ENCODE measurements at regions not wholly inside any gene's neighbourhood (a gene's known extent, or its start where the extent isn't known, plus 50 kb on each side); places are given as distances from the start of the nearest gene placed in this dataset.
"Not testable (repeated sequence)": the region's sequence is repeated elsewhere in the genome, so short reads cannot be mapped to it uniquely, and the experiment has no call there.

- no peak for DNase-seq (ENCODE audit: low read depth)
Observed at GRCh38 chr2:2493496-2493895, 162.4 kb upstream of the MYT1L start.

DNA sequence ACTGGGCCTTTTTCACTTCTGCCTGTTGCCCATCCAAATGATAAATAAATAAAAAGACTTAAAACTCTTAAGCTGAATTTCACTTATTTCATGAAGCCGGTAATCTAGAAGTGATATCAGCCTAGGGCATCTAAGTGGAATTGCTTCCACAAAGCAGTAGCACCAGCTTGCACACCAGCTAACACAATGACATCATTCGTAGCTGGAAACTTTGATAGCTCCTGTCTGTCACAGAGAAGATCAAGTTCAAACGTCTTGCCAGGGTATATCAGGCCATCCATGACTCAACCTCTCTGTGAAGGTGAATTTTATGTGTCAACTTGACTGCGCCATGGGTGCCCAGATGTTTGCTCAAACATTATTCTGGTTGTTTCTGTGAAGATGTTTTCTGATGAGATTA is 161.7 kb upstream of the MYT1L start:
- no peak for DNase-seq (ENCODE audit: low read depth)

- no peak for DNase-seq (ENCODE audit: low read depth)
Observed at GRCh38 chr2:2491964-2492363, 160.9 kb upstream of the MYT1L start.

DNA sequence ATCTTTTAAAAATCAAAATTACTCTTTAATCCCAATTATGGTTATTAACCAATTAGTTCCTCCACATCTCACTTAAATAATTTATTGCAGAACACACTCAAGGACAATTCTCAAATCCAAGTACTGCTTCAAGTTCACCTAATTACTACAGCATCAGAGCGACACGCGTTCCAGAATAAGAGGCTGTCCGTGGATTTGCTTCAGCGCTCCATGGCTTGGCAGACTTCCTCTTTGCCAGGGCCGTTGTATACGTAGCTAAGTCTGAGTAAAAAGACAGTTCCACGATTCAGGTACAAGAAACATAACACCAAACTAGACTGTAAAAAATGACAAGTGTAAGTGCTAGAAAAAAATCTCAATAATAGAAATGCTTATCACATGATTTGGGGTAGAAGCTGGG is 153.2 kb upstream of the MYT1L start:
- no peak for DNase-seq (ENCODE audit: low read depth)

DNA sequence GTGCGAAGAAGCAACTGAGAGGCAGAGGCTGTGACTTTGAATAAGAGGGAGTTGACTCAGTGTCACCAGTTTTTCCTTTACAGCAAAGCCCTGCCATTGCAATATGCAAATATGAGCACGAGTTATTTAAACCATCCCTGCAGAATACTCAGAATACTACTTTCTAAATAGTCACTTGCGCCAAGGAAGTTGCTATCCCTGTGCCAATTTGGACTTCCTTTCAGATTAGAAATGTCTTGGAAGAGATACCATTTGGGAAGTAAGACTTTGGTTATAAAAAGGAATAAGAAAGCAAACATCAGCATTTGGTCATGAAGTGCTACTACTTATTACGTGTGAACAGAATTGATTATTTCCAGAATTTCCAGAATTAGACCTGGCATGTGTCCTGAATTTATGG is 151.8 kb upstream of the MYT1L start:
- no peak for DNase-seq (ENCODE audit: low read depth)

GRCh38 chr2:2472881-2473280 is 141.8 kb upstream of the MYT1L start:
- no peak for DNase-seq (ENCODE audit: low read depth)

DNA sequence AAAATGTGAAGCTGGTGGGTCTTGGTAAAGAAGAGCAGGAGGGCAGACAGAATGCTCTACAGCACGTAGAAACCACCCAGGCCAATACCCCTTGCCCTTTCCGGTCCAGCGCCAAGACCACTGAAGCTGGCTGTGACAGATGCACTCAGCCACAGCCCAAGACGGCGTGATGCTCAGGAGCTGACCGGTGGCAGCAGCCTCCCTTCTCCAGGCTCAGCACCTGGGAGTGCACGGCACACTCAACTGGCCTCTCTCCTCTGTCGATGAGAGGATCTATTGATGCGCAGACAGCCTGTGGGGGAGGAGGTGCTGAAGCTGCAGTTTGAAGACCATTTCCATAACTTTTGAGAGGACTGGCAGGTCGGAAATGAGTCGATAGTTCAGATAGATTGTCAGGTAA is 141.0 kb upstream of the MYT1L start:
- DNase-seq (ENCODE audit: low read depth), result no peak

- no peak for DNase-seq (ENCODE audit: low read depth)
Observed at GRCh38 chr2:2466534-2466933, 135.5 kb upstream of the MYT1L start.

- DNase-seq (ENCODE audit: low read depth), result no peak
Observed at GRCh38 chr2:2464643-2465042, 133.6 kb upstream of the MYT1L start.

- DNase-seq (ENCODE audit: low read depth), result no peak
Observed at GRCh38 chr2:2464094-2464493, 133.0 kb upstream of the MYT1L start.

DNA sequence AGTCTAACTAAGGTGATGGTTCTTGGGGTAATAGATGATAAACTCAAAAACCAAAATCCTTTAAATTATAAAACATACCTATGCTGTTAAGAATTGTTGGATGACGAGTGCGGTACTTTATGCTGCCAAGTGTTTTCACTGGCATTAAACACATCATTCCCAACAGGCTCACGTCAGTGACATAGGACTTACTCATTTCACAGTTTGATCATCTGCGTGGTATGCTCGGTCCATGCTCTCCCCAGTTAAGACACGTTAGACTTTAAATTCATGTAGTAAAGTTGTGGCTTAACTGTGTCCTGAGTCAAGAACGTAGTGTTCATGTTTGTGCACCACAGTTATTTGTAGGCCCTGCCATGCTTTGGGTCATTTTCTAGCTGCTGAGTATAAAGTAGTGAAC is 125.6 kb upstream of the MYT1L start:
- peak; percentile 30 for DNase-seq (ENCODE audit: low read depth)

- peak; percentile 3 for DNase-seq (ENCODE audit: low read depth)
Observed at GRCh38 chr2:2455151-2455550, 124.1 kb upstream of the MYT1L start.

- DNase-seq (ENCODE audit: low read depth), result no peak
Observed at GRCh38 chr2:2452961-2453360, 121.9 kb upstream of the MYT1L start.

DNA sequence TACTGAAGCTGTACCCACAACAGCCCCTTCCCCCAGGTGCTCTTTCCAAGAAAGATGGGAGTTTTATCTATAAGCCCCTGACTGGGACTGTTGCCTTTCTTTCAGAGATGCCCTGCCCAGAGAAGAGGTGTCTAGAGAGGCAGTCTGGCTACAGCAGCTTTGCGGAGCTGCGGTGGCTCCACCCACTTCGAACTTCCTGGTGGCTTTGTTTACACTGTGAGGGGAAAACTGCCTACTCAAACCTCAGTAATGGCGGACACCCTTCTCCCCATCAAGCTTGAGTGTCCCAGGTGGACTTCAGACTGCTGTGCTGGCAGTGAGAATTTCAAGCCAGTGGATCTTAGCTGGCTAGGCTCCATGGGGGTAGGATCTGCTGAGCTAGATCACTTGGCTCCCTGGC is 120.2 kb upstream of the MYT1L start:
- DNase-seq (ENCODE audit: low read depth), result not testable (repeated sequence)

GRCh38 chr2:2448178-2448577 is 117.1 kb upstream of the MYT1L start:
- no peak for DNase-seq (ENCODE audit: low read depth)

- no peak for DNase-seq (ENCODE audit: low read depth)
Observed at GRCh38 chr2:2422621-2423020, 91.5 kb upstream of the MYT1L start.

DNA sequence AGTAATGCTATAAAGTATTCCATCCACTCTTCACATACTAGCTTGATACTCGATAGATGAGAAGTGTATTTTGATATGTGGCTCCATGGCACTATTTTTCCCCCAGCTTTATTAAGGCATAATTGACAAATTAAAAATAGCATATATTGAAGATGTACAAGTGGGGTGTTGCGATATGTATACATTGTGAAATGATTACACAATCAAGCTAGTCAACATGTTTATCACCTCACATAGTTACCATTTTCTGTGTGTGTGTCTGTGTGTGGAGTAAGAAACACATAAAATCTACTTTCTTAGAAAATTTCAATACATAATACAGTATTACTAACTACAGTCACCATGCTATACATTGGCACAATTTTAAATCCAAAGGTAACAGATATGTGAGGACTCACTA is 82.5 kb upstream of the MYT1L start:
- no peak for DNase-seq (ENCODE audit: low read depth)

GRCh38 chr2:2410987-2411386 is 79.9 kb upstream of the MYT1L start:
- no peak for DNase-seq (ENCODE audit: low read depth)

GRCh38 chr2:2409481-2409880 is 78.4 kb upstream of the MYT1L start:
- no peak for DNase-seq (ENCODE audit: low read depth)

GRCh38 chr2:2405780-2406179 is 74.7 kb upstream of the MYT1L start:
- no peak for DNase-seq (ENCODE audit: low read depth)

DNA sequence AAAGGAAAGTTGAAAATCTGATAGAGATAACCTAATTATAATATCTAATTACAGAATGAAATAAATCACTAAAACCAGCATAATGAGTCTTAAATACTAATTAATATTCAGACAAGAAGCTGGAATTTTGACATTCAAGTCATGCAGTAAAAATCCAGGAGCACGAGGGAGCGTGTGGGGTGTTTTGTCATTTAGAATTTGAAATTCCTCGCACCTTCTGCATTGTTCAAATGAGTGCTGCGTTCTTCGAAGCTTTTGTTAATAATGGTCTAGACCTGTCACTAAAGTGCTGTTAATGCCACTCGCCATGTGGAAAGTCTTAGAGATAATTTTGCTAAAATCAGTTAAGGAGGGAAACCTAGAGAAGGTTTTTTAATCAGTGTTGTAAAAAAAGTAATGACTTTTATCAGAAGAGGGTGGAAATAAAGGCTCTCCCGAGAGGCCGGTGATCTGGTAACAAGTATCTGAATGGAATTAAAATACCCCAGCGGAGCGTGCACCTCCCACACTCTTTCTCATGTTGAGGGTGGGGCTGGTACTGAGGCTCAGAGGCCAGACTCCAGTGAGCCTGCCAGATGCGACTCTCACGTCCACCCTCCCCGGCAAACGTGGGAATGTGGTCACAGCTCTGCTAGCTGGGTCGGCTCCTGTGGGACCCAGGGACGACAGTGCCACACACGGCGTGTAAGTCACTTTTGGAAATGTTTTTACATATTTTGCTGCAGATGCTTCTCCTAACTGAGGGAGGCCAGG is 69.4 kb upstream of the MYT1L start:
- DNase-seq (ENCODE audit: low read depth), result no peak

- DNase-seq (ENCODE audit: low read depth), result no peak
Observed at GRCh38 chr2:2399396-2399795, 68.3 kb upstream of the MYT1L start.

GRCh38 chr2:2392332-2392731 is 61.3 kb upstream of the MYT1L start:
- DNase-seq (ENCODE audit: low read depth), result no peak

GRCh38 chr2:2389215-2389614 is 58.1 kb upstream of the MYT1L start:
- DNase-seq (ENCODE audit: low read depth), result no peak
